CD8-positive, alpha-beta memory T cell (primary cell): ENCODE measurements at regions not wholly inside any gene's neighbourhood (a gene's known extent, or its start where the extent isn't known, plus 50 kb on each side); places are given as distances from the start of the nearest gene placed in this dataset.

Source experiments
- CTCF ChIA-PET: fragments of 350-600 bp; sonication (Branson Sonifier 250); formaldehyde crosslinking; loops from one replicate; lab custom pipeline; 2021; ENCODE audit warnings: antibody characterized with exemption; lab: Charles Lee
- POLR2A ChIA-PET: fragments of 350-600 bp; sonication (Branson Sonifier 250); formaldehyde crosslinking; loops from one replicate; lab custom pipeline; 2021; ENCODE audit warnings: antibody characterized with exemption; lab: Charles Lee
- DNase-seq, 5 donors: peaks; one replicate each; pipeline versions ENCODE4 v3.0.0 to v3.0.0-alpha.2; 2020 to 2022; ENCODE audit warnings: mixed read lengths in 1 of 5
- H3K27ac ChIP-seq: one replicate; pipeline ENCODE4 v1.7.0; 2013; ENCODE audit warnings: low read depth, mild to moderate bottlenecking, low read length, moderate library complexity
- H3K27me3 ChIP-seq: 2 replicates; pipeline ENCODE4 v1.7.0; 2013; ENCODE audit warnings: low read length, mild to moderate bottlenecking; ENCODE audit not compliant: insufficient read depth, poor library complexity, severe bottlenecking
- H3K36me3 ChIP-seq: 2 replicates; pipeline ENCODE4 v1.7.0; 2013; ENCODE audit warnings: mild to moderate bottlenecking, low read length, moderate library complexity; ENCODE audit not compliant: insufficient read depth
- H3K4me1 ChIP-seq: 2 replicates; pipeline ENCODE4 v1.7.0; 2013; ENCODE audit warnings: mild to moderate bottlenecking, low read length, moderate library complexity; ENCODE audit not compliant: insufficient read depth
- H3K4me3 ChIP-seq: 2 replicates; pipeline ENCODE4 v1.7.0; 2013; ENCODE audit warnings: mild to moderate bottlenecking, low read length
- H3K9me3 ChIP-seq: 2 replicates; pipeline ENCODE4 v1.7.0; 2013; ENCODE audit warnings: mild to moderate bottlenecking, low read length
- H3K27ac Mint-ChIP-seq, 8 donors: one replicate each; pipeline ENCODE4 v1.8.0; 2020 to 2021; ENCODE audit warnings: mixed read lengths in 8 of 8, mild to moderate bottlenecking in 6 of 8, inconsistent platforms in 3 of 8, moderate library complexity in 3 of 8
- H3K27me3 Mint-ChIP-seq, 2 donors: one replicate each; pipeline ENCODE4 v1.8.0; 2020 to 2021; ENCODE audit warnings: mixed read lengths in 2 of 2, mild to moderate bottlenecking in 1 of 2, moderate library complexity in 1 of 2
- H3K36me3 Mint-ChIP-seq, 3 donors: one replicate each; pipeline ENCODE4 v1.8.0; 2020 to 2021; ENCODE audit warnings: mixed read lengths in 3 of 3, inconsistent platforms in 1 of 3, mild to moderate bottlenecking in 1 of 3
- H3K4me1 Mint-ChIP-seq, 3 donors: one replicate each; pipeline ENCODE4 v1.8.0; 2020 to 2021; ENCODE audit warnings: mixed read lengths in 3 of 3, inconsistent platforms in 1 of 3, mild to moderate bottlenecking in 1 of 3
- H3K4me3 Mint-ChIP-seq, 7 donors: one replicate each; pipeline ENCODE4 v1.8.0; 2020 to 2021; ENCODE audit warnings: mixed read lengths in 7 of 7, mild to moderate bottlenecking in 6 of 7, moderate library complexity in 4 of 7, inconsistent platforms in 2 of 7
- H3K9me3 Mint-ChIP-seq, 5 donors: one replicate each; pipeline ENCODE4 v1.8.0; 2020 to 2022; ENCODE audit warnings: mixed read lengths in 5 of 5, mild to moderate bottlenecking in 3 of 5, moderate library complexity in 2 of 5, inconsistent platforms in 1 of 5

GRCh38 chr13:31870511-31870910 lies 131.2 kb downstream of the RXFP2 start:
- POLR2A ChIA-PET, result no interaction called here
- peaks cover 0 to 4% of the 10 kb centered on the region in 2 donors for H3K27me3 Mint-ChIP-seq

DNA sequence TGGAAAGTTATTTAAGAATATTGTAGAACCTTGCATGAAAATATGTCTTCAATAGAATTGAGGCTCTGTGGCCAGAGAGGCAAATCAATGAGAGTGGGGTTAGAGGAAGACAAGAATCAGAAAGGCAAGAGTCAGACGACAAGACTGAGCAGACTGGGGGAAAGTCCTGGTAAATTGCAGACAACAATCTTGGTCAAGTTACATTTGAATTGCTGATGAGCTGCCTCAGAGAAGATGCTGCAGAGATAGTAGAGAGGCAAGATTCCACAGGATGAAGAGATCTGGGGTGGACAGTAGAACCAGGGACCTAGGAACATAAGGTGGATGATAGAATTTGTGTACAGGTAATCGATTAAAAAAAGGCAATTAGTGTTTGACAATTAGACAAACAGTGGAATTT lies 133.8 kb downstream of the RXFP2 start:
- H3K9me3 Mint-ChIP-seq, result no peaks in the 10 kb centered on the region
- no peaks in the 10 kb centered on the region for H3K27me3 ChIP-seq
- no peaks in the 10 kb centered on the region for H3K4me1 Mint-ChIP-seq
- no peak overlapping the region for H3K4me3 Mint-ChIP-seq
- H3K4me3 ChIP-seq, result no peak overlapping the region
- no peaks in the 10 kb centered on the region for H3K4me1 ChIP-seq
- peaks cover 4 to 9% of the 10 kb centered on the region in 2 donors for H3K27me3 Mint-ChIP-seq
- ChIA-PET CTCF (no interaction called here), POLR2A (no interaction called here)
- H3K36me3 ChIP-seq, result no peaks in the 10 kb centered on the region
- no peak overlapping the region for H3K27ac ChIP-seq
- H3K27ac Mint-ChIP-seq, result no peak overlapping the region
- no peaks in the 10 kb centered on the region for H3K9me3 ChIP-seq
- DNase-seq, result no peak
- no peaks in the 10 kb centered on the region for H3K36me3 Mint-ChIP-seq

More at GRCh38 chr13:31870511-31870910, 131.2 kb downstream of the RXFP2 start:
- CTCF ChIA-PET, result no interaction called here
- no peak overlapping the region for H3K27ac Mint-ChIP-seq
- no peaks in the 10 kb centered on the region for H3K36me3 Mint-ChIP-seq
- no peaks in the 10 kb centered on the region for H3K4me1 Mint-ChIP-seq
- H3K4me3 Mint-ChIP-seq, result no peak overlapping the region
- no peaks in the 10 kb centered on the region for H3K27me3 ChIP-seq
- H3K9me3 Mint-ChIP-seq, result no peaks in the 10 kb centered on the region
- H3K27ac ChIP-seq, result no peak overlapping the region
- H3K4me1 ChIP-seq, result no peaks in the 10 kb centered on the region
- H3K4me3 ChIP-seq, result no peak overlapping the region
- H3K9me3 ChIP-seq, result no peaks in the 10 kb centered on the region
- H3K36me3 ChIP-seq, result no peaks in the 10 kb centered on the region
- no peak for DNase-seq

GRCh38 chr13:31875134-31875533 lies 135.8 kb downstream of the RXFP2 start:
- Mint-ChIP-seq H3K27ac (no peak overlapping the region), H3K27me3 (peaks cover 6 to 9% of the 10 kb centered on the region in 2 donors), H3K4me3 (no peak overlapping the region), H3K36me3 (no peaks in the 10 kb centered on the region), H3K4me1 (no peaks in the 10 kb centered on the region), H3K9me3 (no peaks in the 10 kb centered on the region)
- ChIA-PET POLR2A (no interaction called here), CTCF (no interaction called here)
- no peaks in the 10 kb centered on the region for H3K4me1 ChIP-seq
- H3K4me3 ChIP-seq, result no peak overlapping the region
- no peak overlapping the region for H3K27ac ChIP-seq
- no peak for DNase-seq
- H3K27me3 ChIP-seq, result no peaks in the 10 kb centered on the region
- H3K9me3 ChIP-seq, result no peaks in the 10 kb centered on the region
- no peaks in the 10 kb centered on the region for H3K36me3 ChIP-seq

DNA sequence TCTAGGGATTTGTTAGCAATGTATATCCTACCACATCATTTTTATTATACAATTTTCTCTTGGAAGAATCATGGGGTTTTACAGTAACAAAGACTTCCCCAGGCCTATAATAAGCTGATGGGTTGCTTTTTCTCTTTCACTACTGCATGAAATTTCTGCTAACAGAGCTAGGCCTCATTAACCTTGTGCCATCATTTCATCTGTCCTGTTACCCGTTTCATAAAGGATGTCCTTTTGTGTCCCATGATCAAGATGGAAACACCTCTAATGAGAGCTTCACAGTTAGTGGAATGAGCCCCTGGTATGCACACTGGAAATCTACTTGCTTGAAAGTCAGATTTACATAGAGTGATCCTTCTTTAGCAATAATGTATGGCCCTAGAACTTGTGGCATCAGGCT lies 138.7 kb downstream of the RXFP2 start:
- Mint-ChIP-seq H3K4me1 (no peaks in the 10 kb centered on the region), H3K9me3 (no peaks in the 10 kb centered on the region), H3K4me3 (no peak overlapping the region), H3K36me3 (no peaks in the 10 kb centered on the region), H3K27ac (no peak overlapping the region), H3K27me3 (peaks cover 5 to 9% of the 10 kb centered on the region in 2 donors)
- Histone ChIP-seq H3K4me3 (no peak overlapping the region), H3K27ac (no peak overlapping the region), H3K36me3 (no peaks in the 10 kb centered on the region), H3K4me1 (no peaks in the 10 kb centered on the region), H3K27me3 (no peaks in the 10 kb centered on the region), H3K9me3 (no peaks in the 10 kb centered on the region)
- no peak for DNase-seq
- ChIA-PET CTCF (no interaction called here), POLR2A (no interaction called here)

- no peak for DNase-seq
- Mint-ChIP-seq H3K4me3 (no peak overlapping the region), H3K9me3 (no peaks in the 10 kb centered on the region), H3K27me3 (peaks cover 5 to 9% of the 10 kb centered on the region in 2 donors), H3K36me3 (no peaks in the 10 kb centered on the region), H3K4me1 (no peaks in the 10 kb centered on the region), H3K27ac (no peak overlapping the region)
- ChIA-PET CTCF (no interaction called here), POLR2A (no interaction called here)
- Histone ChIP-seq H3K9me3 (no peaks in the 10 kb centered on the region), H3K27ac (no peak overlapping the region), H3K4me3 (no peak overlapping the region), H3K4me1 (no peaks in the 10 kb centered on the region), H3K36me3 (no peaks in the 10 kb centered on the region), H3K27me3 (no peaks in the 10 kb centered on the region)
Measured at GRCh38 chr13:31878495-31878894, 139.2 kb downstream of the RXFP2 start.

GRCh38 chr13:31878955-31879354 lies 139.6 kb downstream of the RXFP2 start:
- POLR2A ChIA-PET, result no interaction called here
- no peaks in the 10 kb centered on the region for H3K36me3 ChIP-seq
- no peak overlapping the region for H3K4me3 Mint-ChIP-seq
- no peaks in the 10 kb centered on the region for H3K27me3 ChIP-seq
- no peaks in the 10 kb centered on the region for H3K4me1 Mint-ChIP-seq
- H3K9me3 ChIP-seq, result no peaks in the 10 kb centered on the region
- no peak overlapping the region for H3K27ac ChIP-seq
- H3K4me1 ChIP-seq, result no peaks in the 10 kb centered on the region
- CTCF ChIA-PET, result no interaction called here
- no peak overlapping the region for H3K27ac Mint-ChIP-seq
- H3K9me3 Mint-ChIP-seq, result no peaks in the 10 kb centered on the region
- DNase-seq, result no peak
- no peak overlapping the region for H3K4me3 ChIP-seq
- H3K36me3 Mint-ChIP-seq, result no peaks in the 10 kb centered on the region
- H3K27me3 Mint-ChIP-seq, result peaks cover 3 to 9% of the 10 kb centered on the region in 2 donors

- Histone ChIP-seq H3K27ac (no peak overlapping the region), H3K4me1 (no peaks in the 10 kb centered on the region), H3K9me3 (no peaks in the 10 kb centered on the region), H3K4me3 (no peak overlapping the region), H3K27me3 (no peaks in the 10 kb centered on the region), H3K36me3 (no peaks in the 10 kb centered on the region)
- no peak overlapping the region for H3K27ac Mint-ChIP-seq
- H3K4me3 Mint-ChIP-seq, result no peak overlapping the region
- DNase-seq, result no peak
- H3K36me3 Mint-ChIP-seq, result no peaks in the 10 kb centered on the region
- peaks cover 3 to 9% of the 10 kb centered on the region in 2 donors for H3K27me3 Mint-ChIP-seq
- ChIA-PET POLR2A (no interaction called here), CTCF (no interaction called here)
- no peaks in the 10 kb centered on the region for H3K4me1 Mint-ChIP-seq
- no peaks in the 10 kb centered on the region for H3K9me3 Mint-ChIP-seq
Measured at GRCh38 chr13:31880851-31881494, 141.6 kb downstream of the RXFP2 start.

DNA sequence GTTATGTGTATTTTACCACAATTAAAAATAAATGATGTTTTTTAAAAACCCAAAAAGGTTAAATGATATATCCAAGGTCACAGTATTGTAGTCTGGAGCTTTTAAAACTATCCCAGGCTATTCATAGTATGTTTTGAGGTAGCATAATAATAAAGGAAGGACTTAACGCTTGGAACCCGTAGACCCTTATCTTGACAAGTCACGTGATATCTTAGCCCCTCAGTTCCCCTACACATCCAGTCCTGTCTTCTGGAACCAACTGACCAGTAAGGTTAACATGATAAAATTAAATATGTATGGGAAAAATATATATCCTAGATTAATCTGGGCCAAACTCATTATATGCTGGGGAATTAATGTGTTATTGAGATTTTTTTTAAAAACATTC lies 142.2 kb downstream of the RXFP2 start:
- CTCF ChIA-PET, result no interaction called here
- Histone ChIP-seq H3K36me3 (no peaks in the 10 kb centered on the region), H3K4me3 (no peak overlapping the region), H3K9me3 (no peaks in the 10 kb centered on the region), H3K27ac (no peak overlapping the region), H3K27me3 (no peaks in the 10 kb centered on the region), H3K4me1 (no peaks in the 10 kb centered on the region)
- H3K9me3 Mint-ChIP-seq, result no peaks in the 10 kb centered on the region
- DNase-seq, result no peak
- POLR2A ChIA-PET, result no interaction called here
- H3K27me3 Mint-ChIP-seq, result peaks cover 3 to 9% of the 10 kb centered on the region in 2 donors
- H3K4me3 Mint-ChIP-seq, result no peak overlapping the region
- no peak overlapping the region for H3K27ac Mint-ChIP-seq
- H3K36me3 Mint-ChIP-seq, result no peaks in the 10 kb centered on the region
- no peaks in the 10 kb centered on the region for H3K4me1 Mint-ChIP-seq
